ENCODE measurements at regions not wholly inside any gene's neighbourhood (a gene's known extent, or its start where the extent isn't known, plus 50 kb on each side); places are given as distances from the start of the nearest gene placed in this dataset.

GRCh38 chr12:16949871-16950667 lies 344.1 kb upstream of the LMO3 start:
- Histone ChIP-seq H3K9me3 (replicated peaks; ENCODE audit: control insufficient read depth, low read depth, low read length) (no peaks in the 10 kb centered on the region), H3K36me3 (ENCODE audit: control insufficient read depth, insufficient read depth, low read length) (no peaks in the 10 kb centered on the region), H3K4me1 (ENCODE audit: control insufficient read depth, insufficient read depth, low read length) (no peaks in the 10 kb centered on the region), H3K27me3 (ENCODE audit: control insufficient read depth, insufficient read depth, low read length) (no peaks in the 10 kb centered on the region), H3K27ac (ENCODE audit: low read length) (no peak overlapping the region), H3K4me3 (ENCODE audit: low read length) (no peak overlapping the region)
- 46% methylated on average over 2 of the region's 6 CpGs for WGBS (ENCODE audit: insufficient coverage)
- DNase-seq, result no peak

- H3K27ac ChIP-seq (ENCODE audit: low read length), result no peak overlapping the region
- H3K4me1 ChIP-seq (ENCODE audit: control insufficient read depth, insufficient read depth, low read length), result no peaks in the 10 kb centered on the region
- no peaks in the 10 kb centered on the region for H3K9me3 ChIP-seq (replicated peaks; ENCODE audit: control insufficient read depth, low read depth, low read length)
- no peak overlapping the region for H3K4me3 ChIP-seq (ENCODE audit: low read length)
- DNase-seq, result no peak
- WGBS (ENCODE audit: insufficient coverage), result no CpG with 5 or more reads among the region's 3 CpGs
- no peaks in the 10 kb centered on the region for H3K27me3 ChIP-seq (ENCODE audit: control insufficient read depth, insufficient read depth, low read length)
- H3K36me3 ChIP-seq (ENCODE audit: control insufficient read depth, insufficient read depth, low read length), result no peaks in the 10 kb centered on the region
These were observed 343.4 kb upstream of the LMO3 start for GRCh38 chr12:16949371-16949770.

- H3K4me3 ChIP-seq (ENCODE audit: low read length), result no peak overlapping the region
- H3K4me1 ChIP-seq (ENCODE audit: control insufficient read depth, insufficient read depth, low read length), result no peaks in the 10 kb centered on the region
- no peak for DNase-seq
- no peaks in the 10 kb centered on the region for H3K27me3 ChIP-seq (ENCODE audit: control insufficient read depth, insufficient read depth, low read length)
- H3K36me3 ChIP-seq (ENCODE audit: control insufficient read depth, insufficient read depth, low read length), result no peaks in the 10 kb centered on the region
- no peaks in the 10 kb centered on the region for H3K9me3 ChIP-seq (replicated peaks; ENCODE audit: control insufficient read depth, low read depth, low read length)
- no peak overlapping the region for H3K27ac ChIP-seq (ENCODE audit: low read length)
These were observed 340.7 kb upstream of the LMO3 start for GRCh38 chr12:16946704-16947103.

- Histone ChIP-seq H3K9me3 (replicated peaks; ENCODE audit: control insufficient read depth, low read depth, low read length) (peaks cover 5% of the 10 kb centered on the region), H3K27me3 (ENCODE audit: control insufficient read depth, insufficient read depth, low read length) (no peaks in the 10 kb centered on the region), H3K4me3 (ENCODE audit: low read length) (no peak overlapping the region), H3K36me3 (ENCODE audit: control insufficient read depth, insufficient read depth, low read length) (no peaks in the 10 kb centered on the region), H3K27ac (ENCODE audit: low read length) (no peak overlapping the region), H3K4me1 (ENCODE audit: control insufficient read depth, insufficient read depth, low read length) (no peaks in the 10 kb centered on the region)
- 23% methylated on average over 5 of the region's 6 CpGs for WGBS (ENCODE audit: insufficient coverage)
- DNase-seq, result no peak
These were observed 333.9 kb upstream of the LMO3 start for GRCh38 chr12:16939871-16940306.

- Histone ChIP-seq H3K27me3 (ENCODE audit: control insufficient read depth, insufficient read depth, low read length) (no peaks in the 10 kb centered on the region), H3K27ac (ENCODE audit: low read length) (no peak overlapping the region), H3K36me3 (ENCODE audit: control insufficient read depth, insufficient read depth, low read length) (no peaks in the 10 kb centered on the region), H3K4me1 (ENCODE audit: control insufficient read depth, insufficient read depth, low read length) (no peaks in the 10 kb centered on the region), H3K9me3 (replicated peaks; ENCODE audit: control insufficient read depth, low read depth, low read length) (peaks cover 8% of the 10 kb centered on the region), H3K4me3 (ENCODE audit: low read length) (no peak overlapping the region)
- no CpG with 5 or more reads among the region's 2 CpGs for WGBS (ENCODE audit: insufficient coverage)
- no peak for DNase-seq
These were observed 321.3 kb upstream of the LMO3 start for GRCh38 chr12:16927259-16927658.

GRCh38 chr12:16920451-16920850 lies 314.5 kb upstream of the LMO3 start:
- DNase-seq, result no peak
- Histone ChIP-seq H3K27ac (ENCODE audit: low read length) (no peak overlapping the region), H3K27me3 (ENCODE audit: control insufficient read depth, insufficient read depth, low read length) (no peaks in the 10 kb centered on the region), H3K9me3 (replicated peaks; ENCODE audit: control insufficient read depth, low read depth, low read length) (peaks cover 19% of the 10 kb centered on the region), H3K4me3 (ENCODE audit: low read length) (no peak overlapping the region), H3K36me3 (ENCODE audit: control insufficient read depth, insufficient read depth, low read length) (no peaks in the 10 kb centered on the region), H3K4me1 (ENCODE audit: control insufficient read depth, insufficient read depth, low read length) (no peaks in the 10 kb centered on the region)
- WGBS (ENCODE audit: insufficient coverage), result no CpG with 5 or more reads among the region's 1 CpG

GRCh38 chr12:16919551-16919950 lies 313.6 kb upstream of the LMO3 start:
- H3K4me1 ChIP-seq (ENCODE audit: control insufficient read depth, insufficient read depth, low read length), result no peaks in the 10 kb centered on the region
- H3K9me3 ChIP-seq (replicated peaks; ENCODE audit: control insufficient read depth, low read depth, low read length), result peaks cover 19% of the 10 kb centered on the region
- no peak for DNase-seq
- no peak overlapping the region for H3K4me3 ChIP-seq (ENCODE audit: low read length)
- no peaks in the 10 kb centered on the region for H3K36me3 ChIP-seq (ENCODE audit: control insufficient read depth, insufficient read depth, low read length)
- no peaks in the 10 kb centered on the region for H3K27me3 ChIP-seq (ENCODE audit: control insufficient read depth, insufficient read depth, low read length)
- no peak overlapping the region for H3K27ac ChIP-seq (ENCODE audit: low read length)

GRCh38 chr12:16914853-16915252 lies 308.9 kb upstream of the LMO3 start:
- no CpG with 5 or more reads among the region's 1 CpG for WGBS (ENCODE audit: insufficient coverage)
- no peaks in the 10 kb centered on the region for H3K27me3 ChIP-seq (ENCODE audit: control insufficient read depth, insufficient read depth, low read length)

GRCh38 chr12:16913832-16914490 lies 308.0 kb upstream of the LMO3 start:
- no peaks in the 10 kb centered on the region for H3K27me3 ChIP-seq (ENCODE audit: control insufficient read depth, insufficient read depth, low read length)
- no peak for DNase-seq
- H3K27ac ChIP-seq (ENCODE audit: low read length), result no peak overlapping the region
- H3K4me1 ChIP-seq (ENCODE audit: control insufficient read depth, insufficient read depth, low read length), result no peaks in the 10 kb centered on the region
- 90% methylated on average over 1 of the region's 1 CpG for WGBS (ENCODE audit: insufficient coverage)
- H3K9me3 ChIP-seq (replicated peaks; ENCODE audit: control insufficient read depth, low read depth, low read length), result peaks cover 14% of the 10 kb centered on the region
- no peak overlapping the region for H3K4me3 ChIP-seq (ENCODE audit: low read length)
- H3K36me3 ChIP-seq (ENCODE audit: control insufficient read depth, insufficient read depth, low read length), result no peaks in the 10 kb centered on the region

More at GRCh38 chr12:16914853-16915252, 308.9 kb upstream of the LMO3 start:
- no peaks in the 10 kb centered on the region for H3K36me3 ChIP-seq (ENCODE audit: control insufficient read depth, insufficient read depth, low read length)
- peaks cover 15% of the 10 kb centered on the region for H3K9me3 ChIP-seq (replicated peaks; ENCODE audit: control insufficient read depth, low read depth, low read length)
- no peak overlapping the region for H3K27ac ChIP-seq (ENCODE audit: low read length)
- H3K4me3 ChIP-seq (ENCODE audit: low read length), result no peak overlapping the region
- no peaks in the 10 kb centered on the region for H3K4me1 ChIP-seq (ENCODE audit: control insufficient read depth, insufficient read depth, low read length)
- no peak for DNase-seq

- no peak for DNase-seq
- WGBS (ENCODE audit: insufficient coverage), result no CpG with 5 or more reads among the region's 3 CpGs
- Histone ChIP-seq H3K9me3 (replicated peaks; ENCODE audit: control insufficient read depth, low read depth, low read length) (no peaks in the 10 kb centered on the region), H3K4me1 (ENCODE audit: control insufficient read depth, insufficient read depth, low read length) (no peaks in the 10 kb centered on the region), H3K36me3 (ENCODE audit: control insufficient read depth, insufficient read depth, low read length) (no peaks in the 10 kb centered on the region), H3K27ac (ENCODE audit: low read length) (no peak overlapping the region), H3K27me3 (ENCODE audit: control insufficient read depth, insufficient read depth, low read length) (no peaks in the 10 kb centered on the region), H3K4me3 (ENCODE audit: low read length) (no peak overlapping the region)
These were observed 296.0 kb upstream of the LMO3 start for GRCh38 chr12:16901946-16902345.
